22Rv1 (cell line): ENCODE measurements at regions not wholly inside any gene's neighbourhood (a gene's known extent, or its start where the extent isn't known, plus 50 kb on each side); places are given as distances from the start of the nearest gene placed in this dataset.

Experiments
- ZFX ChIP-seq: fragments of 450-650 bp; IDR thresholded peaks from 2 replicates; pipeline ENCODE4 v1.6.1; 2017; ENCODE audit warnings: antibody characterized with exemption, borderline replicate concordance
- TF ChIP-seq, protein P1 (sequence below): fragments of 450-650 bp; IDR thresholded peaks from 2 replicates; pipeline ENCODE4 v1.5.1; 2017; ENCODE audit warnings: mild to moderate bottlenecking

DNA sequence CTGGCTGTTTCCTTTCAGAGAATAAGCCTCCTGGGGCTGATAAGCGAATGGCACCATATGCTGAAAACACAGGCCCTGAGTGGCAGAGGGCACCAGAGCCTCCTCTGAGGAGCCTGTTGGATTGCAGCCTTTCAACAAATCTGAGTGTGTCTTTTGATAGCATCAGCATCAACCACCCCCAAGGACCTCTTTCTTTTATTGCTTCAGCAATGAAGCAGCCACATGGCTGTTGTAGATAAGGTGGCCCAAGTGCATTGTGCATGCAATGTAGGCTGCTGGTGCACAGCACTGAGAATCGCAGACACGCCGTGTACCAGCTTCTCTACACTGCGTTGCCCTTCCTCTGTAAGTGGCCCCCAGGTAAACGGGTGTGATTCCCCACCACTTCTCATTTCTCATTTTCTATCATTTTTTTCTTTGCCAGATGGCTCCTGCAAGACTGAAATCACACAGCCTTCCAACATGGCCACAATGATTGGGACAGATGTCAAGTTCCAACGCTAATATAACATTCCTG is 191.7 kb downstream of the DAD1 start:
- TF ChIP-seq, protein P1, sequence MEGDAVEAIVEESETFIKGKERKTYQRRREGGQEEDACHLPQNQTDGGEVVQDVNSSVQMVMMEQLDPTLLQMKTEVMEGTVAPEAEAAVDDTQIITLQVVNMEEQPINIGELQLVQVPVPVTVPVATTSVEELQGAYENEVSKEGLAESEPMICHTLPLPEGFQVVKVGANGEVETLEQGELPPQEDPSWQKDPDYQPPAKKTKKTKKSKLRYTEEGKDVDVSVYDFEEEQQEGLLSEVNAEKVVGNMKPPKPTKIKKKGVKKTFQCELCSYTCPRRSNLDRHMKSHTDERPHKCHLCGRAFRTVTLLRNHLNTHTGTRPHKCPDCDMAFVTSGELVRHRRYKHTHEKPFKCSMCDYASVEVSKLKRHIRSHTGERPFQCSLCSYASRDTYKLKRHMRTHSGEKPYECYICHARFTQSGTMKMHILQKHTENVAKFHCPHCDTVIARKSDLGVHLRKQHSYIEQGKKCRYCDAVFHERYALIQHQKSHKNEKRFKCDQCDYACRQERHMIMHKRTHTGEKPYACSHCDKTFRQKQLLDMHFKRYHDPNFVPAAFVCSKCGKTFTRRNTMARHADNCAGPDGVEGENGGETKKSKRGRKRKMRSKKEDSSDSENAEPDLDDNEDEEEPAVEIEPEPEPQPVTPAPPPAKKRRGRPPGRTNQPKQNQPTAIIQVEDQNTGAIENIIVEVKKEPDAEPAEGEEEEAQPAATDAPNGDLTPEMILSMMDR: no peak
- TF ChIP-seq ZFX: no peak
